Activated T-helper 2 cell treated with anti-CD3 and anti-CD28 coated beads, Interferon-gamma antibody, Interleukin-2, Interleukin-4, amounts not matched to agents 10 μg/mL and 5 μg/mL and 100 μg/mL, durations not matched to agents 14 hours and 24 hours and 36 hours (primary cell): ENCODE measurements at regions not wholly inside any gene's neighbourhood (a gene's known extent, or its start where the extent isn't known, plus 50 kb on each side); places are given as distances from the start of the nearest gene placed in this dataset.
"Not testable (repeated sequence)": the region's sequence is repeated elsewhere in the genome, so short reads cannot be mapped to it uniquely, and the experiment has no call there.

Experiments
- DNase-seq: peaks from one replicate; pipeline ENCODE4 v3.0.0; 2021; ENCODE audit warnings: low spot score
- H3K27ac Mint-ChIP-seq: one replicate; pipeline ENCODE4 v1.8.0; 2021; ENCODE audit warnings: mixed read lengths
- H3K27me3 Mint-ChIP-seq: one replicate; pipeline ENCODE4 v1.8.0; 2021; ENCODE audit warnings: low read depth, mixed read lengths
- H3K36me3 Mint-ChIP-seq: one replicate; pipeline ENCODE4 v1.8.0; 2021; ENCODE audit warnings: low read depth, mixed read lengths
- H3K4me1 Mint-ChIP-seq: one replicate; pipeline ENCODE4 v1.8.0; 2021; ENCODE audit warnings: low read depth, mixed read lengths
- H3K4me3 Mint-ChIP-seq: one replicate; pipeline ENCODE4 v1.8.0; 2021; ENCODE audit warnings: low read depth, mild to moderate bottlenecking, moderate library complexity, mixed read lengths
- H3K9me3 Mint-ChIP-seq: one replicate; pipeline ENCODE4 v1.8.0; 2021; ENCODE audit warnings: mixed read lengths
- intact Hi-C: fragments of 100-400 bp; cut with micrococcal nuclease; formaldehyde crosslinking; loops from one replicate; pipeline ENCODE4 v1.15.1; 2023

DNA sequence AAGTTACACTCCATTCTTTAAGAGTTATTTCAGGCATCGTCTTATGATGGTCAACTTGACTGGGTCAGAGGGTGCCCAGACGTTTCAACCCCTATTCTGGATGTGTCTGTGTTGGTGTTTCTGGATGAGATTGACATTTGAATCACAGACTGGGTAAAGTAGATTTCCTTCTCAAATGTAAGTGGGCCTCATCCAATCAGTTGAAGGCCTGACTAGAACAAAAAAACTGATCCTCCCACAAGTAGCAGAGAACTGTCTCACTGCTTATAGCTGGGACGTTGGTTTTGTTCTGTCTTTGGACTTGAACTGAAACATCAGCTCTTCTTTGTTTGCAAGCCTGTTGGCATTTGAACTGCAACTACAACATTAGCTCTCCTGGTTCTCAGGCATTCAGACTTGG is 76.3 kb upstream of the LYZL1 start:
- H3K4me1 Mint-ChIP-seq: no peaks in the 10 kb centered on the region

DNA sequence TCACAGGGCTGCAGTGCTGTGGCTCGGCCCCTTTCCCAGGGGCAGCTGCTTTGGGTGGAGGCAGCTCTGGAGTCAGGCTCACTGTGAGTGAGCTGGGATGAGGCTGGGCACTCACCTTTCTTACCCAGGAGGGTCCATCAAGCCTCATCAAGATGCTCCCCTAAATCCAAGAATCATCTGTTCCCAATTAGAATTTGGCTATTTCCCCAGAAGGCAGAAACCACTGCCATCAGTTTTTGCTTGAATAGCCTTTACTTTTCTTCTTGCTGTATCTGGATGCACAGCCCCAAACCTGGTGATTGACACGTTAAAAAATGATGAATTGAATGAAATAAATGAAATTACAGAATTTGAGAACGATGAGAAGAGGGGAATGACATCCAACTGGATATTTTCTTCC is 74.3 kb upstream of the LYZL1 start:
- H3K4me1 Mint-ChIP-seq: no peaks in the 10 kb centered on the region
- H3K36me3 Mint-ChIP-seq: no peaks in the 10 kb centered on the region
- intact Hi-C loops: no loop called here
- H3K27ac Mint-ChIP-seq: no peak overlapping the region
- DNase-seq: no peak
- no peaks in the 10 kb centered on the region for H3K27me3 Mint-ChIP-seq
- no peak overlapping the region for H3K4me3 Mint-ChIP-seq
- peaks cover 2% of the 10 kb centered on the region for H3K9me3 Mint-ChIP-seq

More for the DNA sequence above, 76.3 kb upstream of the LYZL1 start:
- H3K4me3 Mint-ChIP-seq: no peak overlapping the region
- H3K36me3 Mint-ChIP-seq: no peaks in the 10 kb centered on the region
- DNase-seq: no peak
- no peaks in the 10 kb centered on the region for H3K27me3 Mint-ChIP-seq
- H3K27ac Mint-ChIP-seq: no peak overlapping the region
- H3K9me3 Mint-ChIP-seq: peaks cover 2% of the 10 kb centered on the region
- intact Hi-C loops: no loop called here

- Mint-ChIP-seq H3K9me3 (no peaks in the 10 kb centered on the region), H3K27me3 (no peaks in the 10 kb centered on the region), H3K36me3 (no peaks in the 10 kb centered on the region), H3K4me3 (no peak overlapping the region), H3K27ac (no peak overlapping the region), H3K4me1 (no peaks in the 10 kb centered on the region)
- no peak for DNase-seq
- intact Hi-C loops: no loop called here
Measured at GRCh38 chr10:29217292-29217738, 71.6 kb upstream of the LYZL1 start.

- no peaks in the 10 kb centered on the region for H3K9me3 Mint-ChIP-seq
- no peaks in the 10 kb centered on the region for H3K4me1 Mint-ChIP-seq
- no peak overlapping the region for H3K27ac Mint-ChIP-seq
- H3K36me3 Mint-ChIP-seq: no peaks in the 10 kb centered on the region
- DNase-seq: no peak
- intact Hi-C loops: no loop called here
- no peaks in the 10 kb centered on the region for H3K27me3 Mint-ChIP-seq
- no peak overlapping the region for H3K4me3 Mint-ChIP-seq
Measured at GRCh38 chr10:29223326-29223725, 65.5 kb upstream of the LYZL1 start.

- no peak for DNase-seq
- Mint-ChIP-seq H3K4me3 (no peak overlapping the region), H3K27me3 (no peaks in the 10 kb centered on the region), H3K27ac (no peak overlapping the region), H3K4me1 (no peaks in the 10 kb centered on the region), H3K9me3 (no peaks in the 10 kb centered on the region), H3K36me3 (no peaks in the 10 kb centered on the region)
- intact Hi-C loops: no loop called here
Measured at GRCh38 chr10:29224631-29225030, 64.2 kb upstream of the LYZL1 start.

GRCh38 chr10:29227201-29227600 is 61.7 kb upstream of the LYZL1 start:
- H3K4me3 Mint-ChIP-seq: no peak overlapping the region
- intact Hi-C loops: no loop called here
- H3K4me1 Mint-ChIP-seq: no peaks in the 10 kb centered on the region
- no peak overlapping the region for H3K27ac Mint-ChIP-seq
- no peak for DNase-seq
- H3K9me3 Mint-ChIP-seq: no peaks in the 10 kb centered on the region
- H3K27me3 Mint-ChIP-seq: no peaks in the 10 kb centered on the region
- no peaks in the 10 kb centered on the region for H3K36me3 Mint-ChIP-seq

GRCh38 chr10:29228562-29228961 is 60.3 kb upstream of the LYZL1 start:
- H3K4me1 Mint-ChIP-seq: no peaks in the 10 kb centered on the region
- H3K4me3 Mint-ChIP-seq: no peak overlapping the region
- no peaks in the 10 kb centered on the region for H3K36me3 Mint-ChIP-seq
- intact Hi-C loops: no loop called here
- no peak overlapping the region for H3K27ac Mint-ChIP-seq
- H3K27me3 Mint-ChIP-seq: no peaks in the 10 kb centered on the region
- H3K9me3 Mint-ChIP-seq: no peaks in the 10 kb centered on the region
- DNase-seq: no peak

DNA sequence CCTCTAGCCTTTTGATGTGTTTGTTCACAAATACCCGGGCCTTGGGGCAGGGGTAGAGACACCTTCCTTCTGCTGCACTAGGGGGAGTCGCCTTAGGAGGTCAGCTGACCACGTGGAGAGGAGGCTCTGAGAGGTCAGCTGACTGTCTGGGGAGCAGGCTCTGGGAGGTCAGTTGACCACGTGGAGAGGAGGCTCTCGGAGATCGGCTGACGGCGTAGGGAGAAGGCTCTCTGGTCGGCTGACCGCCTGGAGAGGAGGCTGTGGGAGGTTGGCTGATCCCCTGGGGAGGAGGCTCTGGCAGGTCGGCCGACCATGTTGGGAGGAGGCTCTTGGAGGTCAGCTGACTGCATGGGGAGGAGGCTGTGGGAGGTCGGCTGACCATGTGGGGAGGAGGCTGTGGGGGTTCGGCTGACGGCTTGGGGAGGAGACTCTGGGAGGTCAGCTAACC is 59.6 kb upstream of the LYZL1 start:
- Mint-ChIP-seq H3K36me3 (no peaks in the 10 kb centered on the region), H3K27me3 (no peaks in the 10 kb centered on the region), H3K4me1 (no peaks in the 10 kb centered on the region), H3K9me3 (no peaks in the 10 kb centered on the region), H3K27ac (no peak overlapping the region), H3K4me3 (no peak overlapping the region)
- DNase-seq: no peak
- intact Hi-C loops: no loop called here

- H3K4me1 Mint-ChIP-seq, DNase-seq, H3K27ac Mint-ChIP-seq, H3K27me3 Mint-ChIP-seq, H3K36me3 Mint-ChIP-seq, H3K4me3 Mint-ChIP-seq, intact Hi-C loops, H3K9me3 Mint-ChIP-seq: not testable (repeated sequence)
Measured at GRCh38 chr10:29236910-29237309, 52.0 kb upstream of the LYZL1 start.

GRCh38 chr10:29237786-29238185 is 51.1 kb upstream of the LYZL1 start:
- no peak for DNase-seq
- intact Hi-C loops: no loop called here
- Mint-ChIP-seq H3K36me3 (no peaks in the 10 kb centered on the region), H3K27ac (no peak overlapping the region), H3K27me3 (no peaks in the 10 kb centered on the region), H3K4me1 (no peaks in the 10 kb centered on the region), H3K4me3 (no peak overlapping the region), H3K9me3 (no peaks in the 10 kb centered on the region)

DNA sequence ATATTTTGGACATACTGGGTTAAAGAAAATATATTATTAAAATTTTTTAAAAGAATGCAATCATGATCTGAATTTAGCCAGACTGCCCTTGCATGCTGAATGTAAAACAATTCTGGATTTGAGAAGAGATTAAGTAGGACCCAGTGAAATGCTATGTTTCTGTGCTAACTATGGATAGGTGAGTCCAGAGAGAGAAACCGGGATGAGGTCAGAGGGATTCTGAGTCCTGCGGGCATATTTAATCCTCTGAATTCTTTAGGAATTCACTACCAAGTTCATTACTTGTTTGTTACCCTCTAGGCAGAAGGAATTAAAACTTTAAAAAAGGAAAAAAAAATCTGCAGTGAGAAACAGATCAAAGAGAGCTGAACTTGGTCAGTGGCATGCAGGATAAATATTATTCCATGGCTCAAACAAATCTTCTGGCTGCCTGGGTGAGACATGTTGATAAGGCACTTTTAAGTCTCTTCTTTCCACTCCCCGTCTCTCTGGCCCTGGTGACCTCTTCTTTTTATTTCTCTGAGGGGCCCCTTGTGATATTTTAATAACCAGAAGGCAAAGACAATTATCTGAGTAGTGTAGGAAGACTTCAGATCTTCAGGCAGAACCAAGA is 50.2 kb upstream of the LYZL1 start:
- Mint-ChIP-seq H3K4me1 (no peaks in the 10 kb centered on the region), H3K9me3 (no peaks in the 10 kb centered on the region)
- intact Hi-C loops: no loop called here

More for the DNA sequence above, 50.2 kb upstream of the LYZL1 start:
- Mint-ChIP-seq H3K4me3 (no peak overlapping the region), H3K27ac (no peak overlapping the region), H3K36me3 (no peaks in the 10 kb centered on the region), H3K27me3 (no peaks in the 10 kb centered on the region)
- no peak for DNase-seq
